HEK293 (cell line): ENCODE measurements at regions not wholly inside any gene's neighbourhood (a gene's known extent, or its start where the extent isn't known, plus 50 kb on each side); places are given as distances from the start of the nearest gene placed in this dataset.

Experiments
- BCL11A ChIP-seq: fragments of 450-650 bp; formaldehyde crosslinking; IDR thresholded peaks from 2 replicates; pipeline ENCODE4 v1.5.1; 2016; ENCODE audit warnings: low read depth, missing biosample characterization, missing genetic modification characterization
- CTCF ChIP-seq: fragments of 450-650 bp; formaldehyde crosslinking; IDR thresholded peaks from 2 replicates; pipeline ENCODE4 v1.5.1; 2016; ENCODE audit warnings: missing biosample characterization, missing genetic modification characterization
- PRDM6 ChIP-seq: fragments of 450-650 bp; formaldehyde crosslinking; IDR thresholded peaks from 2 replicates; pipeline ENCODE4 v1.5.1; 2017; ENCODE audit warnings: missing biosample characterization, missing genetic modification characterization
- ZFP41 ChIP-seq: fragments of 450-650 bp; formaldehyde crosslinking; IDR thresholded peaks from 2 replicates; pipeline ENCODE4 v1.5.1; 2016; ENCODE audit warnings: missing biosample characterization, missing genetic modification characterization, borderline replicate concordance
- ZNF175 ChIP-seq: fragments of 450-650 bp; formaldehyde crosslinking; IDR thresholded peaks from 2 replicates; pipeline ENCODE4 v1.5.1; 2016; ENCODE audit warnings: missing biosample characterization, missing genetic modification characterization
- ZNF239 ChIP-seq: fragments of 450-650 bp; formaldehyde crosslinking; IDR thresholded peaks from 2 replicates; pipeline ENCODE4 v1.5.1; 2016; ENCODE audit warnings: missing biosample characterization, missing genetic modification characterization
- ZNF670 ChIP-seq: fragments of 450-650 bp; formaldehyde crosslinking; IDR thresholded peaks from 2 replicates; pipeline ENCODE4 v1.5.1; 2016; ENCODE audit warnings: missing biosample characterization, missing genetic modification characterization, low read depth
- ZNF830 ChIP-seq: fragments of 450-650 bp; IDR thresholded peaks from 2 replicates; pipeline ENCODE4 v1.5.0; 2018; ENCODE audit warnings: missing biosample characterization, missing genetic modification characterization, low read depth, mild to moderate bottlenecking, moderate library complexity
- ZSCAN16 ChIP-seq: fragments of 450-650 bp; formaldehyde crosslinking; IDR thresholded peaks from 2 replicates; pipeline ENCODE4 v1.5.1; 2016; ENCODE audit warnings: missing biosample characterization, missing genetic modification characterization
- ZSCAN5A ChIP-seq: fragments of 450-650 bp; formaldehyde crosslinking; IDR thresholded peaks from 2 replicates; pipeline ENCODE4 v1.5.1; 2016; ENCODE audit warnings: missing biosample characterization, missing genetic modification characterization

GRCh38 chr2:58358026-58358425 lies 116.9 kb upstream of the FANCL start:
- TF ChIP-seq ZSCAN16 (tag by site-specific recombination), result no peak
- no peak for TF ChIP-seq ZSCAN5A (tag by site-specific recombination)
- TF ChIP-seq CTCF (tag by site-specific recombination), result no peak
- no peak for TF ChIP-seq PRDM6 (tag by site-specific recombination)
- no peak for TF ChIP-seq ZNF239
- no peak for TF ChIP-seq ZNF670 (tag by site-specific recombination)
- no peak for TF ChIP-seq ZNF175 (tag by site-specific recombination)
- TF ChIP-seq ZNF830, result no peak
- no peak for TF ChIP-seq ZFP41 (tag by site-specific recombination)
- no peak for TF ChIP-seq BCL11A (tag by site-specific recombination)
